DOHH2 (cell line): ENCODE measurements at regions not wholly inside any gene's neighbourhood (a gene's known extent, or its start where the extent isn't known, plus 50 kb on each side); places are given as distances from the start of the nearest gene placed in this dataset.

Experiments
- H3F3A ChIP-seq: fragments of 200-600 bp; sonication (generic), shearing (Covaris generic); 2 replicates; pipeline ENCODE4 v1.6.0; 2016; ENCODE audit warnings: antibody characterized with exemption, mild to moderate bottlenecking; ENCODE audit not compliant: control insufficient read depth, insufficient read depth
- H3K27ac ChIP-seq: fragments of 200-600 bp; sonication (generic); 2 replicates; pipeline ENCODE4 v1.5.1; 2014; ENCODE audit warnings: low read depth, mild to moderate bottlenecking, low read length, moderate library complexity
- H3K27me3 ChIP-seq: fragments of 200-600 bp; sonication (generic); 2 replicates; pipeline ENCODE4 v1.6.1; 2014; ENCODE audit warnings: mild to moderate bottlenecking, low read length, mixed read lengths; ENCODE audit not compliant: control insufficient read depth
- H3K36me3 ChIP-seq: fragments of 200-600 bp; sonication (generic); 2 replicates; pipeline ENCODE4 v1.6.1; 2014; ENCODE audit warnings: mild to moderate bottlenecking, low read length, moderate library complexity, mixed read lengths; ENCODE audit not compliant: control insufficient read depth
- H3K4me1 ChIP-seq: fragments of 200-600 bp; sonication (generic); 2 replicates; pipeline ENCODE4 v1.6.1; 2014; ENCODE audit warnings: mild to moderate bottlenecking, low read length, mixed read lengths; ENCODE audit not compliant: control insufficient read depth
- H3K4me2 ChIP-seq: fragments of 200-600 bp; sonication (generic); 2 replicates; pipeline ENCODE4 v1.6.0; 2014; ENCODE audit warnings: mild to moderate bottlenecking, low read length, moderate library complexity
- H3K4me3 ChIP-seq: fragments of 200-600 bp; sonication (generic); 2 replicates; pipeline ENCODE4 v1.5.1; 2014; ENCODE audit warnings: mild to moderate bottlenecking, low read length, mixed read lengths
- H3K79me2 ChIP-seq: fragments of 200-600 bp; sonication (generic); 2 replicates; pipeline ENCODE4 v1.6.1; 2014; ENCODE audit warnings: mild to moderate bottlenecking, low read length, mixed read lengths; ENCODE audit not compliant: control insufficient read depth
- H3K9me2 ChIP-seq: fragments of 200-600 bp; sonication (generic); replicated peaks from 2 replicates; pipeline ENCODE4 v1.6.1; 2014; ENCODE audit warnings: mild to moderate bottlenecking, low read length, mixed read lengths; ENCODE audit not compliant: control insufficient read depth
- H3K9me3 ChIP-seq: fragments of 200-600 bp; sonication (generic); 2 replicates; pipeline ENCODE4 v1.6.1; 2014; ENCODE audit warnings: antibody characterized with exemption, low read length, mixed read lengths; ENCODE audit not compliant: control insufficient read depth, insufficient read depth
- H4K20me1 ChIP-seq: fragments of 200-600 bp; sonication (generic); 2 replicates; pipeline ENCODE4 v1.6.0; 2014; ENCODE audit warnings: low read depth, mild to moderate bottlenecking, antibody characterized with exemption, low read length, moderate library complexity; ENCODE audit not compliant: control insufficient read depth, insufficient read depth
- CTCF ChIP-seq: fragments of 200-600 bp; sonication (generic); IDR thresholded peaks from one replicate; pipeline ENCODE4 v1.5.1; 2014; ENCODE audit warnings: antibody characterized with exemption, mild to moderate bottlenecking, low read depth, low read length; ENCODE audit not compliant: poor library complexity, severe bottlenecking
- EZH2phosphoT487 ChIP-seq: fragments of 200-600 bp; sonication (generic); IDR thresholded peaks from 2 replicates; pipeline ENCODE4 v1.6.1; 2017; ENCODE audit warnings: borderline replicate concordance, mild to moderate bottlenecking, antibody characterized with exemption, low read length, moderate library complexity, mixed read lengths

- H3F3A ChIP-seq, result no peaks in the 10 kb centered on the region
- no peaks in the 10 kb centered on the region for H3K4me1 ChIP-seq
- H3K27me3 ChIP-seq, result no peaks in the 10 kb centered on the region
- TF ChIP-seq EZH2phosphoT487, result no peak
- no peak for TF ChIP-seq CTCF
- no peaks in the 10 kb centered on the region for H4K20me1 ChIP-seq
- H3K9me3 ChIP-seq, result 0 out of 2 replicates have a peak, but pooled peaks cover 4% of the 10 kb centered on the region
- no peaks in the 10 kb centered on the region for H3K36me3 ChIP-seq
- no peaks in the 10 kb centered on the region for H3K9me2 ChIP-seq
- H3K4me3 ChIP-seq, result no peak overlapping the region
- H3K79me2 ChIP-seq, result no peaks in the 10 kb centered on the region
- H3K4me2 ChIP-seq, result no peak overlapping the region
- no peak overlapping the region for H3K27ac ChIP-seq
Observed at GRCh38 chr2:145007093-145007959, 487.4 kb upstream of the ZEB2 start.

DNA sequence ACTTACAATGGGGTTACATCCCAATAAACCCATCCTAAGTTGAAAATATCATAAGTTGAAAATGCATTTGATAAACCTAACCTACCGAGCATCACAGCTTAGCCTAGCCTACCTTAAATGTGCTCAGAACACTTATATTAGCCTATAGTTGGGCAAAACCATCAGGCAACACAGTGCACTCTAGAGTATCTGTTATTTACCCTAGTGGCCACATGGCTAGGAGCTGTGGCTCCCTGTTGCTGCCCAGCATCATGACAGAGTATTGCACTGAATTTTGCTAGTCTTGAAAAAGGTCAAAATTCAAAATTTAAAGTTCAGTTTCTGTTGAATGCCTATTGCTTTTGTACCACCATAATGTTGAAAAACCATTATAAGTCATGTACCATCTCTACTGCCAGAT lies 482.7 kb upstream of the ZEB2 start:
- Histone ChIP-seq H3K79me2 (no peaks in the 10 kb centered on the region), H3K4me3 (no peak overlapping the region), H3K4me1 (0 out of 2 replicates have a peak, but pooled peaks cover 3% of the 10 kb centered on the region), H4K20me1 (no peaks in the 10 kb centered on the region), H3K27me3 (no peaks in the 10 kb centered on the region), H3K9me3 (peaks cover 7% of the 10 kb centered on the region; the same call in 1 of the 2 replicates), H3K9me2 (no peaks in the 10 kb centered on the region), H3F3A (no peaks in the 10 kb centered on the region), H3K27ac (no peak overlapping the region), H3K36me3 (no peaks in the 10 kb centered on the region), H3K4me2 (no peak overlapping the region)
- TF ChIP-seq EZH2phosphoT487, result no peak
- no peak for TF ChIP-seq CTCF

DNA sequence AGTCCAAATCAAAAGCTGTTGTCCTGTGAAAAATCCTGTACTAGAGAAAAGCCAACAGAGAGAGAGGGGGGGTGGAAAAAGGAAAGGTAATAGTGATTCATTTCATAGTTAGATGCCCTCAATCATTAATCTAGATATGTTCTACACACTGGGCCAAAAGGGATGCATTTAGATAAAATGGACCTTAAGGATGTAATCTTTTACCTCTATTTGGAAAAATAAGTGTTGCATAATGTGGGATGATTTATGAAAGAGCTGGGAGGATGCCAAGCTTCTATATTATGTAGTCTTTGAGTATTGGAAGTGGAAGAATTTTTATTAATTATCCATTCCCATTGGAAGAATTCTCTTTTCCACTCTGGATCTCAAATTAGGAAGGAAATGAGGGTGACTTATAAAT lies 480.5 kb upstream of the ZEB2 start:
- Histone ChIP-seq H3K36me3 (no peaks in the 10 kb centered on the region), H3K9me2 (no peaks in the 10 kb centered on the region), H3K4me2 (no peak overlapping the region), H3K27ac (no peak overlapping the region), H3K4me1 (0 out of 2 replicates have a peak, but pooled peaks cover 3% of the 10 kb centered on the region), H3F3A (no peaks in the 10 kb centered on the region), H3K79me2 (no peaks in the 10 kb centered on the region), H4K20me1 (no peaks in the 10 kb centered on the region), H3K27me3 (no peaks in the 10 kb centered on the region), H3K4me3 (no peak overlapping the region), H3K9me3 (peaks cover 7% of the 10 kb centered on the region; the same call in 1 of the 2 replicates)
- TF ChIP-seq CTCF (no peak), EZH2phosphoT487 (no peak)
